ENCODE measurements at regions not wholly inside any gene's neighbourhood (a gene's known extent, or its start where the extent isn't known, plus 50 kb on each side); places are given as distances from the start of the nearest gene placed in this dataset.
A peak's percentile ranks its signal among the peaks of the same experiment; 100 is the strongest.
"Not testable (repeated sequence)": the region's sequence is repeated elsewhere in the genome, so short reads cannot be mapped to it uniquely, and the experiment has no call there.

DNA sequence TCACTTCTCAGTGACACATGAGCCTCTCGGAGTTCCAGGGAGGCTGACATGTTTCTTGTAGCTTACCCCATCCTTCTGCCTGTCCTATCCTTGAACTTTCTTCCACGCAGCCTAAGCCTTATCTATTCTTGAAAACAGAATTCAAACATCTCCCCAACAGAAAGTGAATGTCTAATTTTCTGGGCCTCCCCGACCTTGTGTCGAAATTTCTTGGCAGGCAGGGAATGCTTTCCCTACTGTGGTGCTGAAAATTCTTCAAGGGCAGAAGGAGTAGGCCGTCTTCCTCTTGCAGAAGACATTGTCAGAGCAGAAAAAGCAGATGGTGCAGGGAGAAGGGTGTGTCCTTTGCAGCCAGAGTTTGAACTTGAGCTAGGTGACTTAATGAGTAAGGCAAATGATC is 63.0 kb upstream of the TCL1B start:
- H3K9ac ChIP-seq (ENCODE audit: low read length), result no peak overlapping the region
- H3K36me3 ChIP-seq (ENCODE audit: control insufficient read depth, insufficient read depth, low read length, severe bottlenecking), result no peaks in the 10 kb centered on the region
- H3K4me3 ChIP-seq (ENCODE audit: low read length), result no peak overlapping the region
- H3K4me1 ChIP-seq (ENCODE audit: control insufficient read depth, insufficient read depth, low read length), result no peaks in the 10 kb centered on the region
- no peaks in the 10 kb centered on the region for H3K9me3 ChIP-seq (ENCODE audit: control insufficient read depth, low read length)
- peak; percentile 7 for DNase-seq (ENCODE audit: low read depth)
- peaks cover 8% of the 10 kb centered on the region for H3K27me3 ChIP-seq (replicated peaks; ENCODE audit: control insufficient read depth, insufficient read depth, low read length)

DNA sequence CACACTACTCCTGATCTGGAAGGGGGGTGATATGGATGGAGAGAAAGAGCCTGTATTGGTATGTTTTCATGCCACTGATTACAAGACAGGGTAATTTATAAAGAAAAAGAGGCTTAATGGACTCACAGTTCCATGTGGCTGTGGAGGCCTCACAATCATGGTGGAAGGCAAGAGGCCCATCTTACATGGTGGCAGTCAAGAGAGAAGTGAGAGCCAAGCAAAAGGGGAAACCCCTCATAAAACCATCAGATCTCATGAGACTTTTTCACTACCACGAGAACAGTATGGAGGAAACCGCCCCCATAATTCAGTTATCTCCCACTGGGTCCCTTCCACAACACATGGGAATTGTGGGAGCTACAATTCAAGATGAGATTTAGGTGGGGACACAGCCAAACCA is 60.5 kb upstream of the TCL1B start:
- H3K4me3 ChIP-seq (ENCODE audit: low read length); H3K9me3 ChIP-seq (ENCODE audit: control insufficient read depth, low read length); H3K4me1 ChIP-seq (ENCODE audit: control insufficient read depth, insufficient read depth, low read length); H3K36me3 ChIP-seq (ENCODE audit: control insufficient read depth, insufficient read depth, low read length, severe bottlenecking); H3K27me3 ChIP-seq (replicated peaks; ENCODE audit: control insufficient read depth, insufficient read depth, low read length); H3K9ac ChIP-seq (ENCODE audit: low read length); DNase-seq (ENCODE audit: low read depth): not testable (repeated sequence)

DNA sequence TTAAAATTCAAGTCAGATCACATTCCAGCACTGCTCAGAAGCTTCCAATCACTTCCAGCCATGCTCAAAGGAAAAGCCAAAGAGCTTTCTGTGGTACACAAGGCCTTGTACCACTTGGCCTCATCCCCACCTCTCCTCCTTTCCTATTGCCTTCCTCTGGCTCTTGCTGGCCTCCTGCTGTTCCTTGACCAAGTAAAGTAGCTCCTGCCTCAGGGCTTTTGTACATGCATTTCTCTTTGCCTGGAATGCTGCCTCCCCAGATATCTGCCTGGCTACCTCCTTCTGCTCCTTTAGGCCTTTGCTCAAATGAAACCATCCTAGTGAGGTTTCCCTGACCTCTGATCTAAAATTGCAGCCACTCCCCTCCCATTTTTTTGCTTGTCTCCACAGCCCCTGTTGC is 51.2 kb upstream of the TCL1B start:
- no peak for DNase-seq (ENCODE audit: low read depth)
- Histone ChIP-seq H3K4me3 (ENCODE audit: low read length) (no peak overlapping the region), H3K4me1 (ENCODE audit: control insufficient read depth, insufficient read depth, low read length) (no peaks in the 10 kb centered on the region), H3K9me3 (ENCODE audit: control insufficient read depth, low read length) (peaks cover 11% of the 10 kb centered on the region), H3K9ac (ENCODE audit: low read length) (no peak overlapping the region), H3K36me3 (ENCODE audit: control insufficient read depth, insufficient read depth, low read length, severe bottlenecking) (no peaks in the 10 kb centered on the region), H3K27me3 (replicated peaks; ENCODE audit: control insufficient read depth, insufficient read depth, low read length) (no peaks in the 10 kb centered on the region)
